ENCODE measurements at regions not wholly inside any gene's neighbourhood (a gene's known extent, or its start where the extent isn't known, plus 50 kb on each side); places are given as distances from the start of the nearest gene placed in this dataset.

DNA sequence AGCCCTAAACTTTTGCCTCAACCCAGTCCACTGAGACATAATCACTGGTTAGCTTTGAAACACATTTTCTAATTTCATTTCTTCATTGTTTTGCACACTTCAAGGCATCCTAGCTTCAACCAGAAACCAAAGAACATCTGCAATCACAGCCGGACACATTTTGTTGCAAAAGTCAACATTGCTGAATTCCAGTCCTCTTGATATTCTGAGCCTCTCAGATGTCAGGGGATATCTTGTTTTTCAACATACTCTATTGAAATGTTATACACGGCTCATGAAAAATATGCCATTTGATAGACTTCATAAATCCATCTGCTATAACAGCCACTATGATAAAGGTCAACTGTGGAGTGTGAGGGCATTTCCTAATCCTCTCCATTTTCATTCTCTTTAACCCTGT lies 241.6 kb upstream of the PUDP start:
- Histone ChIP-seq H3T11ph (ENCODE audit: low read length) (no peak overlapping the region), H3K27ac (ENCODE audit: insufficient read length, low read depth, low read length) (no peak overlapping the region), H3K79me1 (ENCODE audit: insufficient read depth, low read depth, low read length, poor library complexity, severe bottlenecking) (no peaks in the 10 kb centered on the region), H3K27me3 (ENCODE audit: insufficient read depth, low read length) (no peaks in the 10 kb centered on the region), H4K20me1 (ENCODE audit: control insufficient read depth, insufficient read depth, insufficient read length) (no peaks in the 10 kb centered on the region), H4K91ac (ENCODE audit: insufficient read length, low read depth, low read length) (no peak overlapping the region), H3K56ac (ENCODE audit: insufficient read length, low read depth, low read length) (no peak overlapping the region), H2AFZ (ENCODE audit: low read length) (no peak overlapping the region), H3K4ac (ENCODE audit: low read depth, low read length) (no peak overlapping the region), H2BK5ac (ENCODE audit: insufficient read length, low read length) (no peak overlapping the region), H3K14ac (ENCODE audit: insufficient read depth, low read length) (no peak overlapping the region), H2AK5ac (ENCODE audit: insufficient read length, low read length) (no peak overlapping the region), H3K9ac (ENCODE audit: extremely low read depth, insufficient read length, low read length) (no peak overlapping the region), H2BK12ac (ENCODE audit: insufficient read length, low read depth, low read length) (no peak overlapping the region), H3K9me3 (ENCODE audit: control insufficient read depth, low read depth, low read length) (no peaks in the 10 kb centered on the region), H3K4me2 (ENCODE audit: insufficient read depth, insufficient read length, low read length) (no peak overlapping the region), H4K5ac (ENCODE audit: insufficient read length, low read depth, low read length) (no peak overlapping the region), H3K4me1 (ENCODE audit: insufficient read depth, low read length) (no peaks in the 10 kb centered on the region), H2BK15ac (ENCODE audit: low read depth, low read length) (no peak overlapping the region), H4K8ac (replicated peaks; ENCODE audit: insufficient read length, low read depth, low read length) (no peak overlapping the region), H3K18ac (ENCODE audit: insufficient read length, low read depth, low read length) (no peak overlapping the region), H2BK120ac (ENCODE audit: low read depth, low read length, poor library complexity, severe bottlenecking) (no peak overlapping the region), H2BK20ac (ENCODE audit: low read depth, low read length, poor library complexity, severe bottlenecking) (no peak overlapping the region), H3K23me2 (ENCODE audit: insufficient read length, low read depth, low read length, poor library complexity, severe bottlenecking) (no peaks in the 10 kb centered on the region), H3K79me2 (ENCODE audit: insufficient read depth, low read length) (no peaks in the 10 kb centered on the region), H3K23ac (ENCODE audit: insufficient read length, low read depth, low read length) (no peak overlapping the region)
- H3K4me3 Mint-ChIP-seq = no peak overlapping the region
- no peaks in the 10 kb centered on the region for H3K9me3 Mint-ChIP-seq
- no peaks in the 10 kb centered on the region; a peak in 1 of 4 replicates for H3K4me1 Mint-ChIP-seq
- H3K27ac Mint-ChIP-seq = no peak overlapping the region
- TF ChIP-seq, protein P1, sequence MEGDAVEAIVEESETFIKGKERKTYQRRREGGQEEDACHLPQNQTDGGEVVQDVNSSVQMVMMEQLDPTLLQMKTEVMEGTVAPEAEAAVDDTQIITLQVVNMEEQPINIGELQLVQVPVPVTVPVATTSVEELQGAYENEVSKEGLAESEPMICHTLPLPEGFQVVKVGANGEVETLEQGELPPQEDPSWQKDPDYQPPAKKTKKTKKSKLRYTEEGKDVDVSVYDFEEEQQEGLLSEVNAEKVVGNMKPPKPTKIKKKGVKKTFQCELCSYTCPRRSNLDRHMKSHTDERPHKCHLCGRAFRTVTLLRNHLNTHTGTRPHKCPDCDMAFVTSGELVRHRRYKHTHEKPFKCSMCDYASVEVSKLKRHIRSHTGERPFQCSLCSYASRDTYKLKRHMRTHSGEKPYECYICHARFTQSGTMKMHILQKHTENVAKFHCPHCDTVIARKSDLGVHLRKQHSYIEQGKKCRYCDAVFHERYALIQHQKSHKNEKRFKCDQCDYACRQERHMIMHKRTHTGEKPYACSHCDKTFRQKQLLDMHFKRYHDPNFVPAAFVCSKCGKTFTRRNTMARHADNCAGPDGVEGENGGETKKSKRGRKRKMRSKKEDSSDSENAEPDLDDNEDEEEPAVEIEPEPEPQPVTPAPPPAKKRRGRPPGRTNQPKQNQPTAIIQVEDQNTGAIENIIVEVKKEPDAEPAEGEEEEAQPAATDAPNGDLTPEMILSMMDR (conservative IDR thresholded peaks at IDR 0.05) = no peak
- no CpG with 5 or more reads among the region's 2 CpGs for WGBS (ENCODE audit: extremely low coverage, insufficient read length, low lambda C conversion rate)
- no peaks in the 10 kb centered on the region; a peak in 1 of 7 replicates for H3K36me3 Mint-ChIP-seq (ENCODE audit: insufficient read depth in 1 of 3, low read depth in 3 of 3)
- DNase-seq = no peak
- H3K27me3 Mint-ChIP-seq (ENCODE audit: low read depth) = peaks cover 4% of the 10 kb centered on the region; the same call in 1 of the 2 replicates

Measured in H9 (cell line).